ENCODE measurements at regions not wholly inside any gene's neighbourhood (a gene's known extent, or its start where the extent isn't known, plus 50 kb on each side); places are given as distances from the start of the nearest gene placed in this dataset.

DNA sequence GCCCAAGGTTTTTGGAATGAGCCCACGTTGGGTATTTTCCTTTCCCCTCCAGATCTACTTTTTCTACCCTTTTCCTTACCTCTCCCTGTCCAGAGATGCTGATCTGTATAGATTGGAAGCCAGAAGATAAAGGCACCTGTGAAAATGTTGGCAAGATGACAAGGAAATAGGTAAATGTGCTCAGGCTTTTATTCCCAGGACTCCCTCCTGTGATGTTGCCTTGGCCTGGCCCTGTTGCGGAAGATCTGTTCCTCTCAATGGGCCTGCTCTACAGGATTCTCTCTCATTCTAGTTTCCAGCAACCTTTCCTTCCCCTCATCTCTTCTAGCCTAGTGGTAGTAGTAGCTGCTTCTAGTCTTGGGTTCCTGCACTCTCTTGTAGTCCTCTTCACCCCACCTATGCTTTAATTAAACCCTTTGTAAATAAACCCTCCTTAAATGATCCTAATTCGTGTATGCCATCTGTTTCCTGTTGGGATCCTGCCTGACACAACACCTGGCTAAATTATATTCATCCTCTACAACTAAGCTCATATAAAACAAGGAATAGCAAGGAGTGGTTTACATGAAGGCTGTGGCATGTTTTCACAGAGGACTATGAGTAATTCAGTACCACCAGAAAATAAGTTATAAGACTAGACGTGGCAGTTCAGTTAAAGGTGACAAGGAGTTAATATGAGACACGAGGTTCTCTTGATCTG is 95.7 kb upstream of the MAOA start:
- H3K27ac ChIP-seq (ENCODE audit: low read depth, low read length), result no peak overlapping the region
- H2BK15ac ChIP-seq (replicated peaks; ENCODE audit: low read depth), result no peak overlapping the region
- no peak overlapping the region for H2BK120ac ChIP-seq (ENCODE audit: low read depth, low read length)
- H3K9ac ChIP-seq (ENCODE audit: low read length), result no peak overlapping the region
- no peak overlapping the region for H3K18ac ChIP-seq (ENCODE audit: low read length)
- no peak overlapping the region for H3K4ac ChIP-seq (ENCODE audit: low read depth, low read length)
- no peak overlapping the region for H2AK5ac ChIP-seq (ENCODE audit: low read length)
- H3K27me3 ChIP-seq (ENCODE audit: insufficient read depth, low read length, poor library complexity), result no peaks in the 10 kb centered on the region
- no peaks in the 10 kb centered on the region for H3K79me2 ChIP-seq (ENCODE audit: control insufficient read depth, insufficient read depth, low read length)
- no CpG with 5 or more reads among the region's 5 CpGs for WGBS (ENCODE audit: extremely low coverage, insufficient coverage, low lambda C conversion rate)
- peaks cover 3% of the 10 kb centered on the region for H3K4me1 ChIP-seq (ENCODE audit: control insufficient read depth, low read depth, low read length)
- H3K4me2 ChIP-seq (ENCODE audit: low read length), result no peak overlapping the region
- no peak for DNase-seq
- H3K36me3 ChIP-seq (ENCODE audit: control insufficient read depth, insufficient read depth, low read length), result no peaks in the 10 kb centered on the region
- no peak overlapping the region for H4K8ac ChIP-seq (ENCODE audit: low read depth, low read length)
- no peaks in the 10 kb centered on the region for H3K79me1 ChIP-seq (ENCODE audit: low read length)
- H4K5ac ChIP-seq (ENCODE audit: low read length), result no peak overlapping the region
- H3K56ac ChIP-seq (ENCODE audit: low read length), result no peak overlapping the region
- H3K4me3 ChIP-seq (ENCODE audit: low read length), result no peak overlapping the region
- H2BK5ac ChIP-seq (ENCODE audit: low read length), result no peak overlapping the region
- H3K23ac ChIP-seq (ENCODE audit: low read length), result no peak overlapping the region

DNA sequence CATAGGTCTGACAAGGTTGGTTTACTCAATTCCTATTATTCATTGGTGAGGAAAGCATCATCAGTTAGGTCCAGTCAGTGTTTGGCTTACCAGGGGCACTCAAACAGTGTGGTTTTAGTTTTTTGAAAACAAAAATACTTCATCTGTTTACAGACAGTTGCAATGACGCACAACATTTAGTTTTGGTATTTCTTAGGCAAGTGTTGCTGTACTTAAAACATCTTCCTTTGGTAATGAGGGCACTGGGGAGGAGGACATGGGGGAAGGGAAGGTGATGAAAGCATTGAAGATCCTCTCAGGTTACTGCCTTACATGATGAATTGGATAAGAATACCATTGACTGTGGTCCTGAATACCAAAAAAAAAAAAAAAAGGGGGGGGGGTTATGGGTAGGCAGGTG is 93.7 kb upstream of the MAOA start:
- no peak for DNase-seq
- H3K18ac ChIP-seq (ENCODE audit: low read length), result no peak overlapping the region
- no peak overlapping the region for H2BK5ac ChIP-seq (ENCODE audit: low read length)
- no peak overlapping the region for H3K27ac ChIP-seq (ENCODE audit: low read depth, low read length)
- no peak overlapping the region for H3K56ac ChIP-seq (ENCODE audit: low read length)
- H3K4me2 ChIP-seq (ENCODE audit: low read length), result no peak overlapping the region
- no peak overlapping the region for H3K4me3 ChIP-seq (ENCODE audit: low read length)
- H3K36me3 ChIP-seq (ENCODE audit: control insufficient read depth, insufficient read depth, low read length), result no peaks in the 10 kb centered on the region
- no peaks in the 10 kb centered on the region for H3K27me3 ChIP-seq (ENCODE audit: insufficient read depth, low read length, poor library complexity)
- no peak overlapping the region for H2BK120ac ChIP-seq (ENCODE audit: low read depth, low read length)
- H3K79me1 ChIP-seq (ENCODE audit: low read length), result no peaks in the 10 kb centered on the region
- H3K23ac ChIP-seq (ENCODE audit: low read length), result no peak overlapping the region
- peaks cover 1% of the 10 kb centered on the region for H3K4me1 ChIP-seq (ENCODE audit: control insufficient read depth, low read depth, low read length)
- H3K9ac ChIP-seq (ENCODE audit: low read length), result no peak overlapping the region
- no peak overlapping the region for H4K5ac ChIP-seq (ENCODE audit: low read length)
- H2AK5ac ChIP-seq (ENCODE audit: low read length), result no peak overlapping the region
- no CpG with 5 or more reads among the region's 1 CpG for WGBS (ENCODE audit: extremely low coverage, insufficient coverage, low lambda C conversion rate)
- H2BK15ac ChIP-seq (replicated peaks; ENCODE audit: low read depth), result no peak overlapping the region
- no peak overlapping the region for H4K8ac ChIP-seq (ENCODE audit: low read depth, low read length)
- no peaks in the 10 kb centered on the region for H3K79me2 ChIP-seq (ENCODE audit: control insufficient read depth, insufficient read depth, low read length)
- no peak overlapping the region for H3K4ac ChIP-seq (ENCODE audit: low read depth, low read length)

DNA sequence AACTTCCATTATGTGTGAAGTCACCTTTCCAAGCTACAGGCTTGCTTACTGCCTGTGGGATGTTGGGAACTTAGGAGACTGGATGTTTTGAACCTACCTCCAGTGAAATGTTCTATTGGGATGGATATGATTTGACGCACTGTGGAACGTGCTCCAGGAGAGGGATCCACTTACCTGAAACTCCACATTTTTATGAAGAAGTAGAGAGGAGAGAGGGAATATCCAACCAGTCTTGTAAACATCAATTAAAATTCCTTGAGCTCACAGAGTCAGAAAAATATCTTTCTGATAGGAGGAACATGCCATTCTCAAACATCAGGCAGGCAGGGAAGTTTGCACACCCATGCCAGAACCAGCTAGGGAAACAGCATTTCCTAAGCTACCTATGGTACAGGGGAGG is 91.1 kb upstream of the MAOA start:
- H2BK5ac ChIP-seq (ENCODE audit: low read length), result no peak overlapping the region
- no peak overlapping the region for H2BK15ac ChIP-seq (replicated peaks; ENCODE audit: low read depth)
- H3K79me2 ChIP-seq (ENCODE audit: control insufficient read depth, insufficient read depth, low read length), result no peaks in the 10 kb centered on the region
- no peaks in the 10 kb centered on the region for H3K36me3 ChIP-seq (ENCODE audit: control insufficient read depth, insufficient read depth, low read length)
- H3K27me3 ChIP-seq (ENCODE audit: insufficient read depth, low read length, poor library complexity), result no peaks in the 10 kb centered on the region
- no CpG with 5 or more reads among the region's 2 CpGs for WGBS (ENCODE audit: extremely low coverage, insufficient coverage, low lambda C conversion rate)
- H3K27ac ChIP-seq (ENCODE audit: low read depth, low read length), result no peak overlapping the region
- H4K5ac ChIP-seq (ENCODE audit: low read length), result no peak overlapping the region
- no peaks in the 10 kb centered on the region for H3K4me1 ChIP-seq (ENCODE audit: control insufficient read depth, low read depth, low read length)
- H3K23ac ChIP-seq (ENCODE audit: low read length), result no peak overlapping the region
- H3K4ac ChIP-seq (ENCODE audit: low read depth, low read length), result no peak overlapping the region
- no peak overlapping the region for H4K8ac ChIP-seq (ENCODE audit: low read depth, low read length)
- no peak overlapping the region for H3K56ac ChIP-seq (ENCODE audit: low read length)
- no peak overlapping the region for H3K18ac ChIP-seq (ENCODE audit: low read length)
- no peak overlapping the region for H2AK5ac ChIP-seq (ENCODE audit: low read length)
- no peak overlapping the region for H3K4me3 ChIP-seq (ENCODE audit: low read length)
- no peaks in the 10 kb centered on the region for H3K79me1 ChIP-seq (ENCODE audit: low read length)
- no peak overlapping the region for H3K9ac ChIP-seq (ENCODE audit: low read length)
- H2BK120ac ChIP-seq (ENCODE audit: low read depth, low read length), result no peak overlapping the region
- no peak for DNase-seq
- no peak overlapping the region for H3K4me2 ChIP-seq (ENCODE audit: low read length)

DNA sequence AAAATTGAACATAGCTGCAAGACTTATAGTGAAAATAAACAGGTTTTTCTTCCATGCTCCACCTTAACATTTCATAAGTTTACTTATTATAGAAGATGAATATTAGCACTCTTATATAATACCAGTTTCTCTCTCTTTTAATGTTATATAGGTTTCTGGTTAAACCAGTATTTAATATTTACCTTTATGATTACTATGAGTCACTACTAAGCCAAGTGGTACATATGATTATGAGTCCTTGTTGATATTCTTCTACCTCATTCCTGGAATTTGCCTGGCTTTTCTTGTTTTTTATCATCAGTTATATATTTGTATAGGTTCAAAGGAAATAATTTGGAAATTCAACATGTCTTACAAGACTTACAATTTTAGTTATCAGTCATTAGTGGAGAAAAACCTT is 89.9 kb upstream of the MAOA start:
- no peak overlapping the region for H4K8ac ChIP-seq (ENCODE audit: low read depth, low read length)
- H3K4me2 ChIP-seq (ENCODE audit: low read length), result no peak overlapping the region
- H2AK5ac ChIP-seq (ENCODE audit: low read length), result no peak overlapping the region
- no peak overlapping the region for H4K5ac ChIP-seq (ENCODE audit: low read length)
- no peak overlapping the region for H3K56ac ChIP-seq (ENCODE audit: low read length)
- H2BK120ac ChIP-seq (ENCODE audit: low read depth, low read length), result no peak overlapping the region
- no peaks in the 10 kb centered on the region for H3K4me1 ChIP-seq (ENCODE audit: control insufficient read depth, low read depth, low read length)
- H3K9ac ChIP-seq (ENCODE audit: low read length), result no peak overlapping the region
- H3K27ac ChIP-seq (ENCODE audit: low read depth, low read length), result no peak overlapping the region
- no peaks in the 10 kb centered on the region for H3K79me1 ChIP-seq (ENCODE audit: low read length)
- no peaks in the 10 kb centered on the region for H3K36me3 ChIP-seq (ENCODE audit: control insufficient read depth, insufficient read depth, low read length)
- no peak overlapping the region for H3K23ac ChIP-seq (ENCODE audit: low read length)
- H3K4ac ChIP-seq (ENCODE audit: low read depth, low read length), result no peak overlapping the region
- no peak overlapping the region for H2BK15ac ChIP-seq (replicated peaks; ENCODE audit: low read depth)
- H2BK5ac ChIP-seq (ENCODE audit: low read length), result no peak overlapping the region
- DNase-seq, result no peak
- no peak overlapping the region for H3K18ac ChIP-seq (ENCODE audit: low read length)
- no peaks in the 10 kb centered on the region for H3K27me3 ChIP-seq (ENCODE audit: insufficient read depth, low read length, poor library complexity)
- no peaks in the 10 kb centered on the region for H3K79me2 ChIP-seq (ENCODE audit: control insufficient read depth, insufficient read depth, low read length)
- H3K4me3 ChIP-seq (ENCODE audit: low read length), result no peak overlapping the region

DNA sequence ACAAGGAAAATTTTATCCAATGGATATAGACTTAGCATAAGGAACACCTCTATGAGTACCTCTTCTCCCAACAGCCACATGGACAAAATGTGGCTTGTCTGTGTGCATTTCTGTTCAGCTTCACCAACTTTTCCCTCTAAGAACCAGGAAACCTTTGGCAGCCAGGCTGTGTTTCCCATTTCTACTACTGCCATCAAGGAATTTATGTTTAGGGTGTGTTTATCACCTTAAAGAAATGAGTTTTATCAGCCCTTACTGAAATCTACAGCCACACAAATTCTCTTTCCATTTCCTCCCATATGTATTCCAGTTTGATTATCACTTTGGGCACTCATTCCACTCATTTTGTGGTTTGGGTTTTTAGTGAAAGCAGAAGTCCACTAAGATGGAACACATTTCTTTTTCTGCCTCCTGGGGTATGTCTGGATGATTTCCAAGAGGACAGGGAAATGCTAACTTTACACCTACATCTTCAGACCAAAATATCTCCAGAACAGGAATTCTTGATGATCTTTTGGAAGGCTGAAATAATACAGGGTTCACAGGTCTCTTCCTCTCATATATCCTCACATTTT is 82.6 kb upstream of the MAOA start:
- H3K4me3 ChIP-seq (ENCODE audit: low read length), result no peak overlapping the region
- H2BK15ac ChIP-seq (replicated peaks; ENCODE audit: low read depth), result no peak overlapping the region
- no peak overlapping the region for H3K9ac ChIP-seq (ENCODE audit: low read length)
- no peak overlapping the region for H4K8ac ChIP-seq (ENCODE audit: low read depth, low read length)
- no peaks in the 10 kb centered on the region for H3K27me3 ChIP-seq (ENCODE audit: insufficient read depth, low read length, poor library complexity)
- H3K79me2 ChIP-seq (ENCODE audit: control insufficient read depth, insufficient read depth, low read length), result no peaks in the 10 kb centered on the region
- no peak overlapping the region for H2AK5ac ChIP-seq (ENCODE audit: low read length)
- no peak overlapping the region for H4K5ac ChIP-seq (ENCODE audit: low read length)
- H3K23ac ChIP-seq (ENCODE audit: low read length), result no peak overlapping the region
- H3K56ac ChIP-seq (ENCODE audit: low read length), result no peak overlapping the region
- H2BK5ac ChIP-seq (ENCODE audit: low read length), result no peak overlapping the region
- H3K36me3 ChIP-seq (ENCODE audit: control insufficient read depth, insufficient read depth, low read length), result no peaks in the 10 kb centered on the region
- H3K79me1 ChIP-seq (ENCODE audit: low read length), result no peaks in the 10 kb centered on the region
- H3K4me1 ChIP-seq (ENCODE audit: control insufficient read depth, low read depth, low read length), result no peaks in the 10 kb centered on the region
- H2BK120ac ChIP-seq (ENCODE audit: low read depth, low read length), result no peak overlapping the region
- H3K27ac ChIP-seq (ENCODE audit: low read depth, low read length), result no peak overlapping the region
- H3K4me2 ChIP-seq (ENCODE audit: low read length), result no peak overlapping the region
- H3K4ac ChIP-seq (ENCODE audit: low read depth, low read length), result no peak overlapping the region
- DNase-seq, result no peak
- H3K18ac ChIP-seq (ENCODE audit: low read length), result no peak overlapping the region

DNA sequence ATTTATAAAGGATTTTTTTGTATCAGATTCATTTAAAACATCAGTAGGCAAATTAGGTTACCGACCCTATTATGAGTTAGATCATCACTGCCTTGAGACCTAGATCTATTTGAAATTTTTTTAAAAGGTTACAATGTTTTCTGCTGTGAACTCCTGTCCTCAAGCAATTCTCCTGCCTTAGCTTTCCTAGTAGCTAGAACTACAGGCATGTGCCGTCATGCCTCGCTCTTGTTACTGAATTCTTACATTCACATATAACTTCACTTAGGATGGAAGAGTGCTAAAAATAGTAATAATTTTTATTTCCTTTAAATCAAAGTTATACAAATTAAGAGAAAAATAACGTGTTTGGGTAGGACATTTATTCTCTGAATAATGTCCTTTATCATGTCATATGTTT is 75.5 kb upstream of the MAOA start:
- Histone ChIP-seq H3K18ac (ENCODE audit: low read length) (no peak overlapping the region), H2BK120ac (ENCODE audit: low read depth, low read length) (no peak overlapping the region), H4K5ac (ENCODE audit: low read length) (no peak overlapping the region), H3K79me2 (ENCODE audit: control insufficient read depth, insufficient read depth, low read length) (no peaks in the 10 kb centered on the region), H3K36me3 (ENCODE audit: control insufficient read depth, insufficient read depth, low read length) (no peaks in the 10 kb centered on the region), H2BK15ac (replicated peaks; ENCODE audit: low read depth) (no peak overlapping the region), H3K9ac (ENCODE audit: low read length) (no peak overlapping the region), H3K27ac (ENCODE audit: low read depth, low read length) (no peak overlapping the region), H3K23ac (ENCODE audit: low read length) (no peak overlapping the region), H4K8ac (ENCODE audit: low read depth, low read length) (no peak overlapping the region), H3K4me3 (ENCODE audit: low read length) (no peak overlapping the region), H3K4me1 (ENCODE audit: control insufficient read depth, low read depth, low read length) (no peaks in the 10 kb centered on the region), H3K27me3 (ENCODE audit: insufficient read depth, low read length, poor library complexity) (no peaks in the 10 kb centered on the region), H2BK5ac (ENCODE audit: low read length) (no peak overlapping the region), H2AK5ac (ENCODE audit: low read length) (no peak overlapping the region), H3K4me2 (ENCODE audit: low read length) (no peak overlapping the region), H3K79me1 (ENCODE audit: low read length) (no peaks in the 10 kb centered on the region), H3K56ac (ENCODE audit: low read length) (no peak overlapping the region), H3K4ac (ENCODE audit: low read depth, low read length) (no peak overlapping the region)
- DNase-seq, result no peak
- WGBS (ENCODE audit: extremely low coverage, insufficient coverage, low lambda C conversion rate), result no CpG with 5 or more reads among the region's 4 CpGs

Measured in mesendoderm (in vitro differentiated cells).